ENCODE measurements at regions not wholly inside any gene's neighbourhood (a gene's known extent, or its start where the extent isn't known, plus 50 kb on each side); places are given as distances from the start of the nearest gene placed in this dataset.

- DNase-seq, result peak; percentile 43
These were observed 205.7 kb upstream of the BCOR start for GRCh38 chrX:40303256-40304077.

GRCh38 chrX:40300286-40300890, 202.6 kb upstream of the BCOR start:
- DNase-seq, result no peak

- DNase-seq, result no peak
These were observed 201.9 kb upstream of the BCOR start for GRCh38 chrX:40299641-40300046.

- DNase-seq, result no peak
These were observed 201.1 kb upstream of the BCOR start for GRCh38 chrX:40298572-40299479.

GRCh38 chrX:40298069-40298468, 200.3 kb upstream of the BCOR start:
- no peak for DNase-seq

GRCh38 chrX:40291553-40291952, 193.8 kb upstream of the BCOR start:
- DNase-seq, result no peak

- DNase-seq, result no peak
These were observed 192.8 kb upstream of the BCOR start for GRCh38 chrX:40290517-40290916.

GRCh38 chrX:40285876-40286275, 188.1 kb upstream of the BCOR start:
- no peak for DNase-seq

- no peak for DNase-seq
These were observed 187.1 kb upstream of the BCOR start for GRCh38 chrX:40284852-40285251.

- DNase-seq, result no peak
These were observed 186.2 kb upstream of the BCOR start for GRCh38 chrX:40283981-40284380.

- DNase-seq, result no peak
These were observed 185.3 kb upstream of the BCOR start for GRCh38 chrX:40282946-40283660.

GRCh38 chrX:40282348-40282747, 184.6 kb upstream of the BCOR start:
- DNase-seq, result no peak

- DNase-seq, result no peak
These were observed 183.7 kb upstream of the BCOR start for GRCh38 chrX:40281336-40282005.

GRCh38 chrX:40279762-40280161, 182.0 kb upstream of the BCOR start:
- DNase-seq, result no peak

- DNase-seq, result no peak
These were observed 181.3 kb upstream of the BCOR start for GRCh38 chrX:40279091-40279430.

- no peak for DNase-seq
These were observed 180.8 kb upstream of the BCOR start for GRCh38 chrX:40278340-40279090.

- DNase-seq, result no peak
These were observed 179.9 kb upstream of the BCOR start for GRCh38 chrX:40277672-40278071.

GRCh38 chrX:40273356-40274050, 175.7 kb upstream of the BCOR start:
- DNase-seq, result peak; percentile 66

- no peak for DNase-seq
These were observed 175.0 kb upstream of the BCOR start for GRCh38 chrX:40272776-40273175.

GRCh38 chrX:40272141-40272540, 174.4 kb upstream of the BCOR start:
- no peak for DNase-seq

GRCh38 chrX:40268188-40268520, 170.4 kb upstream of the BCOR start:
- no peak for DNase-seq
